ENCODE measurements at regions not wholly inside any gene's neighbourhood (a gene's known extent, or its start where the extent isn't known, plus 50 kb on each side); places are given as distances from the start of the nearest gene placed in this dataset.

Small RNA genes in the stretch of these regions (small RNA-seq; reads per million reads assigned to genes)
- 0 reads per million in 4 donors for gene RF00017
